ENCODE measurements at regions not wholly inside any gene's neighbourhood (a gene's known extent, or its start where the extent isn't known, plus 50 kb on each side); places are given as distances from the start of the nearest gene placed in this dataset.

- DNase-seq (ENCODE audit: low read depth in 4 of 4, low spot score in 1 of 4): no peak
Measured at GRCh38 chr6:95240514-95240913, 336.8 kb upstream of the MANEA start.

GRCh38 chr6:95242560-95242959, 334.8 kb upstream of the MANEA start:
- DNase-seq (ENCODE audit: low read depth in 4 of 4, low spot score in 1 of 4): no peak

- DNase-seq (ENCODE audit: low read depth in 4 of 4, low spot score in 1 of 4): no peak
Measured at GRCh38 chr6:95243053-95243452, 334.3 kb upstream of the MANEA start.

GRCh38 chr6:95244751-95245150, 332.6 kb upstream of the MANEA start:
- DNase-seq (ENCODE audit: low read depth in 4 of 4, low spot score in 1 of 4): no peak

GRCh38 chr6:95248499-95248898, 328.8 kb upstream of the MANEA start:
- no peak for DNase-seq (ENCODE audit: low read depth in 4 of 4, low spot score in 1 of 4)

- no peak for DNase-seq (ENCODE audit: low read depth in 4 of 4, low spot score in 1 of 4)
Measured at GRCh38 chr6:95249175-95249574, 328.2 kb upstream of the MANEA start.

GRCh38 chr6:95249661-95250060, 327.7 kb upstream of the MANEA start:
- no peak for DNase-seq (ENCODE audit: low read depth in 4 of 4, low spot score in 1 of 4)

GRCh38 chr6:95263840-95264239, 313.5 kb upstream of the MANEA start:
- no peak for DNase-seq (ENCODE audit: low read depth in 4 of 4, low spot score in 1 of 4)

- DNase-seq (ENCODE audit: low read depth in 4 of 4, low spot score in 1 of 4): no peak
Measured at GRCh38 chr6:95266537-95267258, 310.6 kb upstream of the MANEA start.

- DNase-seq (ENCODE audit: low read depth in 4 of 4, low spot score in 1 of 4): no peak
Measured at GRCh38 chr6:95274686-95275235, 302.6 kb upstream of the MANEA start.

- DNase-seq (ENCODE audit: low read depth in 4 of 4, low spot score in 1 of 4): no peak
Measured at GRCh38 chr6:95279616-95280015, 297.7 kb upstream of the MANEA start.

- DNase-seq (ENCODE audit: low read depth in 4 of 4, low spot score in 1 of 4): no peak
Measured at GRCh38 chr6:95280686-95281273, 296.6 kb upstream of the MANEA start.

GRCh38 chr6:95285881-95286280, 291.5 kb upstream of the MANEA start:
- DNase-seq (ENCODE audit: low read depth in 4 of 4, low spot score in 1 of 4): no peak

- DNase-seq (ENCODE audit: low read depth in 4 of 4, low spot score in 1 of 4): no peak
Measured at GRCh38 chr6:95286874-95287273, 290.5 kb upstream of the MANEA start.

GRCh38 chr6:95288251-95288650, 289.1 kb upstream of the MANEA start:
- no peak for DNase-seq (ENCODE audit: low read depth in 4 of 4, low spot score in 1 of 4)

- DNase-seq (ENCODE audit: low read depth in 4 of 4, low spot score in 1 of 4): no peak
Measured at GRCh38 chr6:95292011-95292410, 285.3 kb upstream of the MANEA start.

- no peak for DNase-seq (ENCODE audit: low read depth in 4 of 4, low spot score in 1 of 4)
Measured at GRCh38 chr6:95293257-95293656, 284.1 kb upstream of the MANEA start.

GRCh38 chr6:95294043-95294442, 283.3 kb upstream of the MANEA start:
- DNase-seq (ENCODE audit: low read depth in 4 of 4, low spot score in 1 of 4): no peak

GRCh38 chr6:95309545-95309944, 267.8 kb upstream of the MANEA start:
- DNase-seq (ENCODE audit: low read depth in 4 of 4, low spot score in 1 of 4): no peak

GRCh38 chr6:95318137-95318536, 259.2 kb upstream of the MANEA start:
- no peak for DNase-seq (ENCODE audit: low read depth in 4 of 4, low spot score in 1 of 4)

- DNase-seq (ENCODE audit: low read depth in 4 of 4, low spot score in 1 of 4): no peak
Measured at GRCh38 chr6:95321126-95321525, 256.2 kb upstream of the MANEA start.

GRCh38 chr6:95325916-95326315, 251.4 kb upstream of the MANEA start:
- no peak for DNase-seq (ENCODE audit: low read depth in 4 of 4, low spot score in 1 of 4)

GRCh38 chr6:95328231-95328630, 249.1 kb upstream of the MANEA start:
- no peak for DNase-seq (ENCODE audit: low read depth in 4 of 4, low spot score in 1 of 4)
